Effector memory CD4-positive, alpha-beta T cell (primary cell): ENCODE measurements at regions not wholly inside any gene's neighbourhood (a gene's known extent, or its start where the extent isn't known, plus 50 kb on each side); places are given as distances from the start of the nearest gene placed in this dataset.

Experiments
- DNase-seq, 3 donors: peaks; one replicate each; pipeline ENCODE4 v3.0.0-alpha.2; 2020
- H3K27ac ChIP-seq: 2 replicates; pipeline ENCODE4 v1.7.0; 2013; ENCODE audit warnings: mild to moderate bottlenecking, low read length, moderate library complexity; ENCODE audit not compliant: insufficient read depth, poor library complexity, severe bottlenecking
- H3K27me3 ChIP-seq: replicated peaks from 2 replicates; pipeline ENCODE4 v1.7.0; 2013; ENCODE audit warnings: mild to moderate bottlenecking, low read length; ENCODE audit not compliant: insufficient read depth, control insufficient read depth, poor library complexity, severe bottlenecking
- H3K36me3 ChIP-seq: 2 replicates; pipeline ENCODE4 v1.7.0; 2013; ENCODE audit warnings: mild to moderate bottlenecking, low read length, moderate library complexity; ENCODE audit not compliant: control insufficient read depth, insufficient read depth
- H3K4me1 ChIP-seq: 2 replicates; pipeline ENCODE4 v1.7.0; 2013; ENCODE audit warnings: low read length, mild to moderate bottlenecking; ENCODE audit not compliant: control insufficient read depth, insufficient read depth, poor library complexity, severe bottlenecking
- H3K4me3 ChIP-seq: 2 replicates; pipeline ENCODE4 v1.7.0; 2013; ENCODE audit warnings: low read length, low read depth, mild to moderate bottlenecking; ENCODE audit not compliant: insufficient read depth, poor library complexity, severe bottlenecking
- H3K9me3 ChIP-seq: 2 replicates; pipeline ENCODE4 v1.7.0; 2013; ENCODE audit warnings: mild to moderate bottlenecking, low read length, moderate library complexity; ENCODE audit not compliant: control insufficient read depth

DNA sequence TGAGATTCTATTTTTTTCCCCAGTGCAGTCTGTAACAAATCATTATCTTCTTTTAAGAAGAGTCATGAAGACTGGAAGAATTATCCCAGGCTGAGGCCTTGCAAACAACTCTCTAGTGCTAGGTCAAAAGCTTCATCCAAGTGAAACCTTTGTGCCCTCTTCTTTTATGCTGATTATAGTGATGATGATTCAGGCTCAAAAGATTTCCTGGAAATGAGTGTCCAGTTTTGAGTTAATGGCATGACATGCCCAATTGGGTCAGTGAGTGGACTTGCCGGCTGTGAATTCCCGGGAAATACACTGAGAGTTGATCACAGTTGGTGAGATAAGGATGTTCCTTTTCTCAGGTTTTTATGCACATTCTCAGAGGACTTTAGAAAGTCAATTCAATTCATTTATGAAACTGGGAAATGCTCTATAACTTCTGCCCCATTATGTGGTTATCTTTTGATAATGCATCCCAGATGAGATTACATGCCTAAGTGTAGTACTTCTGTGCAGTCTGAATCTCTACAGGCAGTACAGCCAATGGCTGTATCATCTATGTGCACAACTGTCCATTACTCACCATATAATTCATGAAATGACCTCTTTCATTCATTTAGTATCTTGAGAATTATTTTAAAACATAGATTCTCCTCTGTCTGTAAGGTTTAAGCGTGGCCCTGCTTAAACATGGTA is 66.2 kb downstream of the S1PR1 start:
- DNase-seq, result no peak
- H3K27me3 ChIP-seq, result no peaks in the 10 kb centered on the region
- H3K9me3 ChIP-seq, result no peaks in the 10 kb centered on the region
- H3K4me1 ChIP-seq, result peaks cover 2% of the 10 kb centered on the region
- no peak overlapping the region for H3K27ac ChIP-seq
- no peaks in the 10 kb centered on the region for H3K36me3 ChIP-seq
- no peak overlapping the region for H3K4me3 ChIP-seq

DNA sequence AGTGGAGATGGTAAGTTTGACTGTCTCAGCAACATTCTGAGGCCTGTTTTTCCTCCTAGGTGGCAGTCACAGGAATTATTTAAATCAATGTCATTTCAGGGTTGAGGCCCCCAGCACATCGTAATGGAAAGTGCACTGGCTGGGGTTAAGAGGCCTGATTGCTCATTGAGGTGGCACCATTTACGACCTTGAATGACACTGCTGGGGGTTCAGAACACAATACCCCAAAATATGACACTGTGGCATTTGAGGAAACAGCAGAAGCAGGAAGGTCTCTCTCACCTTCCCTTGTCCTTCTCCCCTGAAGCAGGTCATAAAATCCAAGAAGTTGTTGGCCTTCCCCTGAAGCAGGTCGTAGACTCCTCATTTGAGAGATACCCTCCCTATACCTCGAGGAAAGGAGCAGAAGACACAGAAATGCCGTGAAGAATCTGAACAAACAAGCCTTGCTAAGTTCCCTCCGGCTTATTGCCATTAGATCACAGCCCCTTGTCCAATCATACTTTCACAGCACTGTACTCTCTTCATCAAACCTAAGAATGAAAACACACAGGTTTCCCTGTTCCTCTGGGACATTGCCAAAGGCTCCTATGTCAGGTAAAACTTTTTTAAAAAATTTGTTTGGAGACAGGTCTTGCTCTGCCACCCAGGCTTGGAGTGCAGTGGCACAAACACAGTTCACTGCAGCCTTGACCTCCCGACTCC is 71.3 kb downstream of the S1PR1 start:
- Histone ChIP-seq H3K4me1 (peaks cover 40% of the 10 kb centered on the region), H3K36me3 (no peaks in the 10 kb centered on the region), H3K9me3 (no peaks in the 10 kb centered on the region), H3K27me3 (no peaks in the 10 kb centered on the region), H3K27ac (peak overlapping the region; percentile 88), H3K4me3 (no peak overlapping the region)
- DNase-seq, result no peak

DNA sequence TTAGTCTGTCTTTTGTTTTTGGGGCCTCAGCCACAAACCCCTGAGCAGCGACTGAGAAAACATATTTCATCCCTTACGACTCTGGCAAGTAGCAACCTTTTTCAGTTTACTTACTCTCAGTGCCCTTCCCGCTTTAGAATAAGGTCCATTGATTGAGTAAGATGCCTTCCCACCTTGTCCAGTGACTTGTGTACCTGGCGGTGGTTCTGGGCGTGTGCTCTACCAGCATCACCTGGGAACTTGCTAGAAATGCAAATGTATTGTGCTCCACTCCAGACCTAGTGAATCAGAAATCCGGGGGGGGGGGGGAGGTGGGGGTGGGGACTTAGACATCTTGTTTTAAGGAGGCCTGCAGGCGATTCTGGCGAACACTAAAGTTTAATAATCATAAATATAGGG is 72.1 kb downstream of the S1PR1 start:
- Histone ChIP-seq H3K9me3 (no peaks in the 10 kb centered on the region), H3K4me1 (peaks cover 40% of the 10 kb centered on the region), H3K27ac (peak overlapping the region; percentile 88), H3K36me3 (no peaks in the 10 kb centered on the region), H3K27me3 (no peaks in the 10 kb centered on the region), H3K4me3 (peak overlapping the region; percentile 40)
- DNase-seq, result no peak

DNA sequence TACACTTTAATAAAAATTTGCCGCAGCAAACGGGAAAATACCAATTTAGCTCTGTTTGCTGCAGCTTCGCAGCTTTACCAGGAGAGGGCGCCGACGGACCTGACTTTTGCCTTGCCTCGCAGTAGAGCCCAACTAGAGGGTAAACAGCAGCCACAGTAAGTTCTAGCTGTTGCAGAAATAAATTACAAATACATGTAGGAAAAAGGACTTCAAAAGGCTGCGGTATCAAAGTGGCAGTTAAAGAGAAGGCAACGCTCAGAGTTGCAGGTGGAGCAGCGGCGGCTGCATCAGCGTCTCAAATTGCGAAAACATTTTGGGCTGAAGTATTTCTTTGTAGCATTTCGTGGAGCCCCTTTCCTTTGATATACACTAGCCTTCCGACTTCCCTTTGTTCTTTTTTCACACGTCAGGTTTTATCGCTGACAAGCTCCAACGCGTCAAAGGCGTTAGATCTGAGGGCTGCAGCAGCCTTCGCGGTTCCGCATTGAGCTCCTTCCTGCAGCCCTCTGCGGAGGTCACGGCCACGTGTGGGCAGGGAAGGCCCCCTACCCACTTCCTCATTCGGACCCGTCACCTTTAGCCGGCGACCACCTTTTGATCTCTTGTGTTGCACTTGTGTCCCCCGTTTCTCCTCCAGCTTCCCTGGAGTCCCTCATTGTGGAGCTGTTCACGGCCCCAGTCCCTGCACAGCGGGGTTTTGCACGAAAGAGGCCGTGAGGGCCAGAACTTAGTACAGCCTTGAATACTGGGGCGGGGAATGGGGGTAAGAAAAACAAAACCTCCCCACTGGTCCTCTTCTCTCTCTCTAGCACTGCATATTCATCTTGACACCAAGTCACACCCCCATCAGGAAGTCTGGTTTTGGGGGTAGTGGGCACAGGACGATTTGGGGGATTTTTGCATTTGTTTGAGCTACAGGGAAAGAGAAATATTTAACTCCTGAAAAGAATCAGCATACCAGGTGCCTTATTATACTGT is 72.8 kb downstream of the S1PR1 start:
- Histone ChIP-seq H3K9me3 (no peaks in the 10 kb centered on the region), H3K4me1 (peaks cover 40% of the 10 kb centered on the region), H3K4me3 (peak overlapping the region; percentile 40), H3K36me3 (no peaks in the 10 kb centered on the region), H3K27ac (peak overlapping the region; percentile 88), H3K27me3 (no peaks in the 10 kb centered on the region)
- DNase-seq, result peak; percentile 58 to 72 (median 67)

DNA sequence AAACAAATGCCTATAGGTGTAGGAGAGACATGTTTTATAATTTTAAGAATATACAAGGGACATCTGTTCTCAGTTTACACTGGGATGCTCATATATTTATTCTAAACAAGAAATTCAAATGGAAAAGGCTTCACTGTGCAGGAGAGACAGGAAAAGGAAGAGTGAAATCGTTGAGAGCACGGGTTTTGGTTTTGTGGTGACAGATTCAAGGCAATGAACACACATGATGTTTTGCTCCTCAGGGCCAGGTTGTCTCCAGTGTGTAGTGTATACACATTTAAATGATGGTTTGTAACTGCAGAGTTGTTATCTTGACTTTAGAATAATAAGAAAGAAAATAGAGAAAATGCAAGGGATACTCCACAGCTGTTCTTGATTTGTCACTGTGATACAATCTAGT is 73.7 kb downstream of the S1PR1 start:
- Histone ChIP-seq H3K4me3 (no peak overlapping the region), H3K27me3 (no peaks in the 10 kb centered on the region), H3K4me1 (peaks cover 40% of the 10 kb centered on the region), H3K9me3 (no peaks in the 10 kb centered on the region), H3K27ac (peak overlapping the region; percentile 88), H3K36me3 (no peaks in the 10 kb centered on the region)
- no peak for DNase-seq

DNA sequence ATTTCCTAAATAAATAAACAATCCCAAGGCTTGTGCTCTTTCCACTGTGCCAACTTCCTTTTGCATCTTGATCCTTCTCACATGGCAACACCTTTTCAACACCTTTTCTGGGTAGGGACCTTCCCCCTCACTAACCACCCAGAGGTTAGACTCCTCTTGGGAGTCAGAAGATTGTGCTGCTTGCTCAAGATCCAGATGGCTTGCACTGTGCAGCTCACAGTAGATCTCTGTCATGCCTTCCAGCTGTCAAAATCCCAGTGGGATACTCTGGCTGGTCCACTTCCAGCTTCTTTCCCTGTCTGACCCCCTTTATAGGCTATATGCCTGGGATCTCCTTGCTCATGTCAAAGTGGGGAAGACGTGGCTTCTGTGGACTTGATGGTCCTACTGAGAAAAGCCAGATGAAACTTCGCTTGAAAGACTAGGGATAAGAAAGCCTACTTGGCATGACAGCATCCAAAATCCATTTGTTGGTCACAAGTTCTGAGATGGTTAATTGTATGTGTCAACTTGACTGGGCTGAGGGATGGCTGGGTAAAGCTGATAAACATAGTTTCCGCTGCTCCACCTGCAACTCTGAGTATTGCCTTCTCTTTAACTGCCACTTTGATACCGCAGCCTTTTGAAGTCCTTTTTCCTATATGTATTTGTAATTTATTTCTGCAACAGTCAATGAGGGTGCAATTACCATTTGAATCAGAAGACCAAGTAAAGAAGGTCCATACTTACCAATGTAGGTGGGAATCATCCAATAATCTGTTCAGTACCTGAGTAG is 74.5 kb downstream of the S1PR1 start:
- peaks cover 40% of the 10 kb centered on the region for H3K4me1 ChIP-seq
- DNase-seq, result no peak
- H3K27me3 ChIP-seq, result no peaks in the 10 kb centered on the region
- no peaks in the 10 kb centered on the region for H3K9me3 ChIP-seq
- peak overlapping the region; percentile 88 for H3K27ac ChIP-seq
- peak overlapping the region; percentile 9 for H3K4me3 ChIP-seq
- H3K36me3 ChIP-seq, result no peaks in the 10 kb centered on the region

DNA sequence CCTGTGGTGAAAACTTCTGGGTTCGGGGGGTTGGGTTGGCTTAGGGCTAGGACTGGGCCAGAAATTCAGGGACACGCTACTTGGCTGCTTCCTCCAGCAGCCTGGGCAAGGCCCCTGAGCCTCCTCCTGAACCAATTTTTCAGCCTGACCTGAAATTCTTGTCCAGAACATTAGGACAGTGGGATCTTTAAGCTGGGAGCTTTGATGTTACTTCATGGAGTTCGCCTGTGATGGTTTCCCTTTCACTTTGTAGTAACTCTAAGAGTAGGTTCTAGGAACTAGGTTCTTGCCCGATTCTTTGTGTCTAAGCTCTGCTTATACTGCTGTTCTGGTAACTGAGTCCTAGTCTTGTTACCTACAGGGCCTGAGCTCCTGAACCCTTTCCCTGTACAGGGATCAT is 75.3 kb downstream of the S1PR1 start:
- H3K36me3 ChIP-seq, result no peaks in the 10 kb centered on the region
- no peaks in the 10 kb centered on the region for H3K9me3 ChIP-seq
- peak overlapping the region; percentile 9 for H3K4me3 ChIP-seq
- H3K27me3 ChIP-seq, result no peaks in the 10 kb centered on the region
- peak overlapping the region; percentile 88 for H3K27ac ChIP-seq
- no peak for DNase-seq
- H3K4me1 ChIP-seq, result peaks cover 40% of the 10 kb centered on the region

DNA sequence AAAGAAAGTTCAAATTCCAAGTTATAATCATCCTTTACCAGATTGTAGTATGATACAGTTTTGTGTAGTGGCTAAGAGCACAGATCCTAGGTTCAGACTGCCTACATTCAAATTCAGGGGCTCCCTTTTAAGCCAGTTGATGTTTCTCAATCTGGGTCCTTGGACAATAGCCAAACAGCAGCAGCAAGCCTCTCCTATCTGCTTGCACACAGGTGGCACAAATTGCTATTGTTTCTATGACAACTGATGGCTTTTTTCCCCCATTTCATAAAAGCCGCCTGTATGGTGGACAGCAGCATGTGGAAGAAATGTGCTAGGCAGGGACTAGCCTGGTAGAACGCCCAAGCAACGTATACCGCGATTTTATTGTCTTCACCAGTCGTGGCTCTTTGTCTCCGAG is 76.5 kb downstream of the S1PR1 start:
- Histone ChIP-seq H3K27me3 (no peaks in the 10 kb centered on the region), H3K4me3 (no peak overlapping the region), H3K9me3 (no peaks in the 10 kb centered on the region), H3K36me3 (no peaks in the 10 kb centered on the region), H3K27ac (no peak overlapping the region), H3K4me1 (peaks cover 40% of the 10 kb centered on the region)
- DNase-seq, result no peak

DNA sequence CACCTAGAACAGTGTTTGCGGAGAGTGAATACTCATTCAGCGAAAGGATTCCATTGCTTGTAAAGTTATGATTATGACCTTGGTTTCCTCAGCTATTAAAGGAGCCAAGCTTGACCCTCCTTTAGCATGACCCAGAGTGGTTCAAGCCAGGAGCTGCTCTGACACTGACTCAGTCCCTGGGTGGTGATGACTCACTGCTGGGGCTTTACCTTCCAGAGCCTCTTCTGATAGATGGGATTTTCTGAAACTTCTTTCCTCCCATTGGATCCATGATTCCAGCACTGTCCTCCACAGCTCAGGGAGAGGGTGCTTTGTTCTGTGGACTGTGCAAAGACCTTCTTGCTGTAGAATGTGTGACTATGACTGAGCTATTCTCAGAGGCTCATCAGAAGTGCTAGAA is 77.4 kb downstream of the S1PR1 start:
- no peaks in the 10 kb centered on the region for H3K9me3 ChIP-seq
- peaks cover 31% of the 10 kb centered on the region for H3K4me1 ChIP-seq
- H3K27ac ChIP-seq, result no peak overlapping the region
- H3K4me3 ChIP-seq, result no peak overlapping the region
- H3K36me3 ChIP-seq, result no peaks in the 10 kb centered on the region
- DNase-seq, result no peak
- no peaks in the 10 kb centered on the region for H3K27me3 ChIP-seq
